ENCODE measurements at regions not wholly inside any gene's neighbourhood (a gene's known extent, or its start where the extent isn't known, plus 50 kb on each side); places are given as distances from the start of the nearest gene placed in this dataset.

GRCh38 chr14:89626233-89626806, 209.3 kb upstream of the FOXN3 start:
- DNase-seq: no peak

GRCh38 chr14:89625731-89626232, 208.7 kb upstream of the FOXN3 start:
- no peak for DNase-seq

GRCh38 chr14:89625244-89625713, 208.2 kb upstream of the FOXN3 start:
- DNase-seq: peak; percentile 62

GRCh38 chr14:89624500-89625156, 207.6 kb upstream of the FOXN3 start:
- DNase-seq: no peak

GRCh38 chr14:89621791-89622638, 205.0 kb upstream of the FOXN3 start:
- DNase-seq: no peak

GRCh38 chr14:89621009-89621421, 204.0 kb upstream of the FOXN3 start:
- no peak for DNase-seq

GRCh38 chr14:89620436-89620835, 203.4 kb upstream of the FOXN3 start:
- no peak for DNase-seq

- no peak for DNase-seq
Measured at GRCh38 chr14:89619596-89619995, 202.6 kb upstream of the FOXN3 start.

- peak; percentile 87 for DNase-seq
Measured at GRCh38 chr14:89618811-89619551, 201.9 kb upstream of the FOXN3 start.

- DNase-seq: peak; percentile 56
Measured at GRCh38 chr14:89618330-89618708, 201.3 kb upstream of the FOXN3 start.

- DNase-seq: peak; percentile 67
Measured at GRCh38 chr14:89617481-89618329, 200.7 kb upstream of the FOXN3 start.

- peak; percentile 48 for DNase-seq
Measured at GRCh38 chr14:89616852-89617341, 199.9 kb upstream of the FOXN3 start.

GRCh38 chr14:89616425-89616824, 199.4 kb upstream of the FOXN3 start:
- no peak for DNase-seq

- no peak for DNase-seq
Measured at GRCh38 chr14:89615421-89615820, 198.4 kb upstream of the FOXN3 start.

- no peak for DNase-seq
Measured at GRCh38 chr14:89614009-89614691, 197.1 kb upstream of the FOXN3 start.

GRCh38 chr14:89613260-89614008, 196.4 kb upstream of the FOXN3 start:
- no peak for DNase-seq

- no peak for DNase-seq
Measured at GRCh38 chr14:89609500-89610100, 192.6 kb upstream of the FOXN3 start.

- DNase-seq: no peak
Measured at GRCh38 chr14:89607453-89607852, 190.4 kb upstream of the FOXN3 start.

GRCh38 chr14:89603938-89604480, 187.0 kb upstream of the FOXN3 start:
- DNase-seq: no peak
